Neural progenitor cell (in vitro differentiated cells): ENCODE measurements at regions not wholly inside any gene's neighbourhood (a gene's known extent, or its start where the extent isn't known, plus 50 kb on each side); places are given as distances from the start of the nearest gene placed in this dataset.
A peak's percentile ranks its signal among the peaks of the same experiment; 100 is the strongest.

Experiments
- DNase-seq: peaks from one replicate; pipeline ENCODE4 v3.0.0-alpha.2; 2016; ENCODE audit warnings: low spot score
- H2AFZ ChIP-seq: fragments of 200-600 bp; sonication (generic); replicated peaks from 2 replicates; pipeline ENCODE4 v1.6.1; 2016; ENCODE audit warnings: antibody characterized with exemption
- H3F3A ChIP-seq: fragments of 200-600 bp; sonication (generic); 2 replicates; pipeline ENCODE4 v1.6.1; 2016; ENCODE audit warnings: antibody characterized with exemption, low read depth
- H3K27ac ChIP-seq: fragments of 200-600 bp; sonication (generic); 2 replicates; pipeline ENCODE4 v1.5.1; 2016; ENCODE audit warnings: mild to moderate bottlenecking
- H3K27me3 ChIP-seq: fragments of 200-600 bp; sonication (generic); 2 replicates; pipeline ENCODE4 v1.6.1; 2016; ENCODE audit warnings: mild to moderate bottlenecking, moderate library complexity
- H3K36me3 ChIP-seq: fragments of 200-600 bp; sonication (generic); 2 replicates; pipeline ENCODE4 v1.5.1; 2016
- H3K4me1 ChIP-seq: fragments of 200-600 bp; sonication (generic); 2 replicates; pipeline ENCODE4 v1.6.1; 2016; ENCODE audit warnings: mixed run types
- H3K4me2 ChIP-seq: fragments of 200-600 bp; sonication (generic); 2 replicates; pipeline ENCODE4 v1.6.1; 2016
- H3K4me3 ChIP-seq: fragments of 200-600 bp; sonication (generic); 2 replicates; pipeline ENCODE4 v1.5.1; 2016
- H3K79me2 ChIP-seq: fragments of 200-600 bp; sonication (generic); 2 replicates; pipeline ENCODE4 v1.6.1; 2016; ENCODE audit warnings: low read depth
- H3K9ac ChIP-seq: fragments of 200-600 bp; sonication (generic); 2 replicates; pipeline ENCODE4 v1.6.1; 2016
- H3K9me3 ChIP-seq: fragments of 200-600 bp; sonication (generic); 2 replicates; pipeline ENCODE4 v1.5.1; 2016; ENCODE audit warnings: low read depth
- H4K20me1 ChIP-seq: fragments of 200-600 bp; sonication (generic); 2 replicates; pipeline ENCODE4 v1.6.1; 2016; ENCODE audit warnings: low read depth
- H3K27ac Mint-ChIP-seq: 3 replicates; pipeline ENCODE4 v1.8.0; 2021; ENCODE audit warnings: mixed read lengths
- H3K27me3 Mint-ChIP-seq: 2 replicates; pipeline ENCODE4 v1.8.0; 2022; ENCODE audit warnings: low read depth, mild to moderate bottlenecking, inconsistent platforms, moderate library complexity, mixed read lengths; ENCODE audit not compliant: insufficient read depth
- H3K36me3 Mint-ChIP-seq: 3 replicates; pipeline ENCODE4 v1.8.0; 2021; ENCODE audit warnings: mixed read lengths
- H3K4me1 Mint-ChIP-seq: 3 replicates; pipeline ENCODE4 v1.8.0; 2021; ENCODE audit warnings: mixed read lengths
- H3K4me3 Mint-ChIP-seq: 3 replicates; pipeline ENCODE4 v1.8.0; 2021; ENCODE audit warnings: mild to moderate bottlenecking, moderate library complexity, mixed read lengths
- H3K9me3 Mint-ChIP-seq: 3 replicates; pipeline ENCODE4 v1.8.0; 2020; ENCODE audit warnings: mixed read lengths
- EZH2 ChIP-seq: fragments of 200-600 bp; sonication (generic); IDR thresholded peaks from 2 replicates; pipeline ENCODE4 v1.6.1; 2017; ENCODE audit warnings: antibody characterized with exemption, mild to moderate bottlenecking, moderate library complexity
- EZH2phosphoT487 ChIP-seq: fragments of 200-600 bp; sonication (generic); IDR thresholded peaks from 2 replicates; pipeline ENCODE4 v1.6.1; 2017; ENCODE audit warnings: antibody characterized with exemption
- TF ChIP-seq, protein P1 (sequence below): fragments of 200-600 bp; sonication (generic); IDR thresholded peaks from 2 replicates; pipeline ENCODE4 v1.5.1; 2017; ENCODE audit warnings: antibody characterized with exemption, mild to moderate bottlenecking

DNA sequence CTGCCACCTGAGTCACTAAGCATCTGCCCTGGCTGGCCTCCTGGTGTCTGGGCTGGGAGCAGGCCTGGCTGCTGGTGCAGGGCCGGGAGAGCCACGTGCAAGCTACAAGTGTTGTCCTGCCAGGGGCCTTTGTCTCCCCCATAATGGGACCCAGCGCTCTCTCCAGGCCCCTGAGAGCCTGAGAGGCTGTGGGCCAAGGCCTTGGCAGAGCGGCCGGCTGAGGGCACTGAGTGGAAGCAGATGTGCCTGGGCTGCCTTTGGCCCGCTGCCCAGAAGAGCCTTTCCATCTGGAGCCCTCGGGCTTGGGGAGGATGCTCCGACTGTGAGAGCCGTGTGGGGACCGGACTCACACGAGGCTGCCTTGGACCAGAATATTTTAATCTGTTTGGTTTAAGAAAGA, 185.5 kb downstream of the RGS3 start:
- Histone ChIP-seq H4K20me1 (no peaks in the 10 kb centered on the region), H3K27me3 (no peaks in the 10 kb centered on the region), H3K9ac (no peak overlapping the region), H3K4me3 (no peak overlapping the region), H3F3A (no peaks in the 10 kb centered on the region), H3K79me2 (no peaks in the 10 kb centered on the region), H2AFZ (no peak overlapping the region), H3K27ac (no peak overlapping the region), H3K9me3 (no peaks in the 10 kb centered on the region), H3K4me1 (peaks cover 31% of the 10 kb centered on the region), H3K36me3 (no peaks in the 10 kb centered on the region), H3K4me2 (no peak overlapping the region)
- Mint-ChIP-seq H3K4me3 (no peak overlapping the region), H3K4me1 (peaks cover 50% of the 10 kb centered on the region), H3K27me3 (peaks cover 9% of the 10 kb centered on the region), H3K27ac (peak overlapping the region; percentile 72), H3K9me3 (no peaks in the 10 kb centered on the region), H3K36me3 (no peaks in the 10 kb centered on the region)
- TF ChIP-seq EZH2, result no peak
- TF ChIP-seq, protein P1, sequence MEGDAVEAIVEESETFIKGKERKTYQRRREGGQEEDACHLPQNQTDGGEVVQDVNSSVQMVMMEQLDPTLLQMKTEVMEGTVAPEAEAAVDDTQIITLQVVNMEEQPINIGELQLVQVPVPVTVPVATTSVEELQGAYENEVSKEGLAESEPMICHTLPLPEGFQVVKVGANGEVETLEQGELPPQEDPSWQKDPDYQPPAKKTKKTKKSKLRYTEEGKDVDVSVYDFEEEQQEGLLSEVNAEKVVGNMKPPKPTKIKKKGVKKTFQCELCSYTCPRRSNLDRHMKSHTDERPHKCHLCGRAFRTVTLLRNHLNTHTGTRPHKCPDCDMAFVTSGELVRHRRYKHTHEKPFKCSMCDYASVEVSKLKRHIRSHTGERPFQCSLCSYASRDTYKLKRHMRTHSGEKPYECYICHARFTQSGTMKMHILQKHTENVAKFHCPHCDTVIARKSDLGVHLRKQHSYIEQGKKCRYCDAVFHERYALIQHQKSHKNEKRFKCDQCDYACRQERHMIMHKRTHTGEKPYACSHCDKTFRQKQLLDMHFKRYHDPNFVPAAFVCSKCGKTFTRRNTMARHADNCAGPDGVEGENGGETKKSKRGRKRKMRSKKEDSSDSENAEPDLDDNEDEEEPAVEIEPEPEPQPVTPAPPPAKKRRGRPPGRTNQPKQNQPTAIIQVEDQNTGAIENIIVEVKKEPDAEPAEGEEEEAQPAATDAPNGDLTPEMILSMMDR, result no peak
- no peak for DNase-seq

DNA sequence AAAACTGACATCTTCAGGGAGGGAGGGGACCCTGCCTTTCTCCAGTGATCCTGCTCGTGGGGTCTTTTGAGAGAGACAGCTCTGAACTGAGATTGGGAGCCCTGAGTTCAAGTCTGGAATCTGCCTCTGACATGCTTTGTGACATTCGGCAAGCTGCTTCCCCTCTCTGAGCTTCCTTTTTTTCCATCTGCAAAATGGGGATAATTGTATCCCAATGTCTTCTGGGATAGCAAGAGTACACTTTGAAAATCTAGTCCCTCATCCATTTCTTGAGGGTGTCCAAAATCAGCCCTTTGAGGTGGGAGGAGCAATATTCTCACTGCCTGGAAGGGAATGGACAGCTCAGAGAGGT, 186.3 kb downstream of the RGS3 start:
- DNase-seq, result no peak
- no peak overlapping the region for H3K27ac Mint-ChIP-seq
- Histone ChIP-seq H3F3A (no peaks in the 10 kb centered on the region), H4K20me1 (no peaks in the 10 kb centered on the region), H3K36me3 (no peaks in the 10 kb centered on the region), H3K27ac (no peak overlapping the region), H3K4me1 (peaks cover 31% of the 10 kb centered on the region), H2AFZ (no peak overlapping the region), H3K27me3 (no peaks in the 10 kb centered on the region), H3K9ac (no peak overlapping the region), H3K4me3 (no peak overlapping the region), H3K4me2 (no peak overlapping the region), H3K79me2 (no peaks in the 10 kb centered on the region), H3K9me3 (no peaks in the 10 kb centered on the region)
- TF ChIP-seq EZH2, result no peak
- TF ChIP-seq, protein P1, result no peak
- no peak for TF ChIP-seq EZH2phosphoT487
- peaks cover 9% of the 10 kb centered on the region for H3K27me3 Mint-ChIP-seq
- H3K4me1 Mint-ChIP-seq, result peaks cover 53% of the 10 kb centered on the region
- no peaks in the 10 kb centered on the region for H3K36me3 Mint-ChIP-seq
- no peaks in the 10 kb centered on the region for H3K9me3 Mint-ChIP-seq
- H3K4me3 Mint-ChIP-seq, result no peak overlapping the region

DNA sequence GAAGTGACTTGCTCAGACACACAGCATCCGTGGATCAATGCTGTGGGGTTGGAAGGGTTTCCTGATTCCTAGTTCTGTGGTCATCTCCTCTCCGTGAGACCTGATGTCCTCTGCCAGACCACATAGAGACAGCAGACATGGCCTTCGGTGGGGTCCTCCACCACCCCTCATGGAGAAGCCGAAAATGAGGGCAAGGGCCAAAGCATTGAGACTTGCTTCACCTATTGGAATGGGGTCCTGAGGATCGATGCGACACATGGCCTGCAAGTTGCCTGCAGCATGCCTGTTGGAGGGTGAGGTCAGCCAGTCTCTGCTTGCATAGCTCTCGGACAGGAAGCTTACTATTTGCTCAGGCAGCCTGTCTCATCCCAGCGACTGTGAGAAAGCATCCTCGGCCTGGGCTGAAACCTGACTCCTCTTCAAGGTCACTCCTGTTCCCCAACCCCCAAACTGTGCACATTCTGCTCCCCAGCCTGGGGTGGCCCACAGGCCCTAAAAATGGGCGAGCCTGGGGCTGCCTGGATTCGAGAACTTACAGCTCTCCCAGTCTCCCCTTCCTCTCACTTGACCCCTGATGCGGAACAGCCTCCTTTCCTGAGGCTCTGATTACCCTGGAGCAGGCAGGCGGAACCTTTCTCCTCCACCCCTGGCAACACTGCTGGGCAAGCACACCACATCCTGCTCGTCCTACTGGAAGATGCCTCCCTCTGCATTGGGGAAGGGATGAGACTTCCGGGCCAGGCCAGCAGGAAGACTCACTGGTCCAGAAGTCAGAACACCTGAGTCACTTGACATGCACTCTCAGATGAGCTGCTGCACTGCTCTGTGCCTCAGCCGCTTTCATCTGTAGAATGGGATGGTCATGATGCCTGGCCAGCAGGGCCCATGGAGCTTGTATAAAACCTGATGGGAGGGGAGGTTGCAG, 186.9 kb downstream of the RGS3 start:
- no peak for DNase-seq
- H3K36me3 ChIP-seq, result no peaks in the 10 kb centered on the region
- H3K4me3 Mint-ChIP-seq, result no peak overlapping the region
- no peaks in the 10 kb centered on the region for H3K9me3 ChIP-seq
- peaks cover 55% of the 10 kb centered on the region for H3K4me1 Mint-ChIP-seq
- no peaks in the 10 kb centered on the region for H3F3A ChIP-seq
- H3K36me3 Mint-ChIP-seq, result no peaks in the 10 kb centered on the region
- peak overlapping the region; percentile 97 for H3K27ac Mint-ChIP-seq
- H4K20me1 ChIP-seq, result no peaks in the 10 kb centered on the region
- no peak overlapping the region for H3K9ac ChIP-seq
- H3K9me3 Mint-ChIP-seq, result no peaks in the 10 kb centered on the region
- no peak overlapping the region for H3K27ac ChIP-seq
- peak overlapping the region; percentile 49 for H3K4me2 ChIP-seq
- H3K4me3 ChIP-seq, result no peak overlapping the region
- H3K27me3 ChIP-seq, result no peaks in the 10 kb centered on the region
- H2AFZ ChIP-seq, result peak overlapping the region; percentile 87
- H3K79me2 ChIP-seq, result no peaks in the 10 kb centered on the region
- H3K27me3 Mint-ChIP-seq, result peaks cover 8% of the 10 kb centered on the region
- H3K4me1 ChIP-seq, result peaks cover 28% of the 10 kb centered on the region
- TF ChIP-seq, protein P1, result no peak
- no peak for TF ChIP-seq EZH2phosphoT487
